ENCODE measurements at regions not wholly inside any gene's neighbourhood (a gene's known extent, or its start where the extent isn't known, plus 50 kb on each side); places are given as distances from the start of the nearest gene placed in this dataset.

DNA sequence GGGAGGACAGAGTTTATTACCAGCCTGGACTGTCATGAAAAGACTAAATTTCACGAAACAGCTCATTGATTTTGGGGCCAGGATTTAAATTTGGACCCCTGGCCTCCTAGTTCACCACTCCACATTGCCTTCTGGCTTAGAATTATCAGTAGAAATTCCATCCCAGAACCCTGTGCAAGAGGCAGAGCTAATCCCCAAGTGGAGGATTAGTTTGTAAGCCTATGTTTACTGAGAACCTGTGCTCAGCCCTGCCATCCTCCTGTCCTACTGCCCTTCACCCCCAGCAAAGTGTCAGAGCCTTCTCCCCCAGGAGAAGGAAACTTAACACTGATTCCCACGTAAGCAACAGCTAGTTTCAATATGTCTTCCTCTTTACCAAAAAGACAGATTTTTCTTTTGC lies 99.4 kb downstream of the SST start:
- Mint-ChIP-seq H3K27ac (no peak overlapping the region), H3K36me3 (ENCODE audit: low read depth) (no peaks in the 10 kb centered on the region), H3K4me3 (no peak overlapping the region), H3K27me3 (peaks cover 22% of the 10 kb centered on the region), H3K4me1 (no peaks in the 10 kb centered on the region), H3K9me3 (no peaks in the 10 kb centered on the region)
- ChIA-PET CTCF (interaction anchor here (2.2 kb wide), 1 partner anchor 109 kb away, joined by 7 read pairs; no protein-coding TSS in a partner anchor), POLR2A (no interaction called here)
- no peak for DNase-seq

DNA sequence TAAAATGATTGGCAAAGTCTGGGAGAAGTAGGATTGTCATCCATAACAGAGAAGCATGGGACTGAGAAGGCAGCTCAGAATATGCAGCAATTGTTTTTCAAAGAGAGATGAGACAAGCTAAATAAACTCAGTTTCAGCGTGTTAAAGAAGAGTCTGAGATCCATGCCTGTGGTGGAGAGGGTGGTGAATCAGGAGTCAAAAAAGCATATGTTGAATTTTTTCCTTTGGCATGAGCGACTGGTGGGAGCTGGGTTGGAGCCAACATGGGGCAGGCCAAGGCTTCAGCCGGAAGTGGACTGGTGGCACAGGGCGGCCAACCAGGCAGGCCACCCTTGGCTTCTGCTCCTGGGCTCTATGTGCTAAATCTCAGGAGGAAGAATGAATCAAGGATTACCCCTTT lies 102.0 kb downstream of the SST start:
- ChIA-PET POLR2A (no interaction called here), CTCF (interaction anchor here (1.0 kb wide), 1 partner anchor 248 kb away, joined by 3 read pairs; no protein-coding TSS in a partner anchor)
- H3K4me3 Mint-ChIP-seq: no peak overlapping the region
- H3K27ac Mint-ChIP-seq: no peak overlapping the region
- H3K4me1 Mint-ChIP-seq: no peaks in the 10 kb centered on the region
- H3K9me3 Mint-ChIP-seq: no peaks in the 10 kb centered on the region
- no peak for DNase-seq
- H3K27me3 Mint-ChIP-seq: peaks cover 25% of the 10 kb centered on the region
- no peaks in the 10 kb centered on the region for H3K36me3 Mint-ChIP-seq (ENCODE audit: low read depth)

DNA sequence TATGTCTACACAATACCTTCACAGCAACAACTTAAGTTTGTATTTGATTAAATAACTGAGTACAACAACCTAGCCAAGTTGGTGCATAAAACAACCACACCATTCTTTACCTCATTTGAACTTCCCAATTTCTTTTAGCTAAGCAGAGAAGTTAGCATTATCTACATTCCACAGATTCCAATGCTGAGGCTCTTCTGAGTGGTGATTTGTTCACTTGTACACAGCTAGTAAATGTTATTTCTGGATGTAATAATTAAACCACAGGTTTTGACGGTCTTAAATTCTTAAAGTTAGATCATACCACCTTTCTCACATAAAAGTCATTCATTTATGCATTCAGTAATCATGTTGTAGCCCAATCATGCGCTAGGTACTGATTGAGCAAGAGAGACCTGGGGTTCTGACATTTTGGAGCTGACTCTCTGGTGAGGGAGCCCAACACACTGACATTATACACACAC lies 102.5 kb downstream of the SST start:
- H3K27me3 Mint-ChIP-seq: peaks cover 24% of the 10 kb centered on the region
- no peak overlapping the region for H3K4me3 Mint-ChIP-seq
- ChIA-PET POLR2A (no interaction called here), CTCF (interaction anchor here (1.0 kb wide), 1 partner anchor 248 kb away, joined by 3 read pairs; no protein-coding TSS in a partner anchor)
- no peaks in the 10 kb centered on the region for H3K4me1 Mint-ChIP-seq
- H3K27ac Mint-ChIP-seq: no peak overlapping the region
- no peak for DNase-seq
- no peaks in the 10 kb centered on the region for H3K36me3 Mint-ChIP-seq (ENCODE audit: low read depth)
- no peaks in the 10 kb centered on the region for H3K9me3 Mint-ChIP-seq

DNA sequence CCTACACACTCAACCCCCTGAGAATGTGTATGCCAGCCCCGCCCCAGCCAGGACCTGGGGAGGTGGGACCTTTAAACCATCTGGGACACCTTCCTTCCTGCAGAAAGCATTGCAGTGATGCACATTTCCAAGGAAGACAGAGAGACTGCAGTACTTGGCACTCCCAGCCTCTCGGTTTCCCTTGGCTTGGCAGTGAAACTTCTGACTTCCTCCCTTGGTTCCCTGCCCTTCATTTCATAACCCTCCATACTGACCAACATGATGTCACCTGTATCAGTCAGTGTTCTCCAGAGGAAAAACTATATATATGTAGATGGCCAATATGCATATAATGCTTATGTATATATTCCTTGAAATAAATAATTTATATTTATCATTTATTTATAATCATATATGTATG lies 103.2 kb downstream of the SST start:
- Mint-ChIP-seq H3K27ac (no peak overlapping the region), H3K4me3 (no peak overlapping the region), H3K27me3 (peaks cover 24% of the 10 kb centered on the region), H3K4me1 (no peaks in the 10 kb centered on the region), H3K36me3 (ENCODE audit: low read depth) (no peaks in the 10 kb centered on the region), H3K9me3 (no peaks in the 10 kb centered on the region)
- no peak for DNase-seq
- ChIA-PET POLR2A (no interaction called here), CTCF (interaction anchor here (1.0 kb wide), 1 partner anchor 247 kb away, joined by 3 read pairs; no protein-coding TSS in a partner anchor)

DNA sequence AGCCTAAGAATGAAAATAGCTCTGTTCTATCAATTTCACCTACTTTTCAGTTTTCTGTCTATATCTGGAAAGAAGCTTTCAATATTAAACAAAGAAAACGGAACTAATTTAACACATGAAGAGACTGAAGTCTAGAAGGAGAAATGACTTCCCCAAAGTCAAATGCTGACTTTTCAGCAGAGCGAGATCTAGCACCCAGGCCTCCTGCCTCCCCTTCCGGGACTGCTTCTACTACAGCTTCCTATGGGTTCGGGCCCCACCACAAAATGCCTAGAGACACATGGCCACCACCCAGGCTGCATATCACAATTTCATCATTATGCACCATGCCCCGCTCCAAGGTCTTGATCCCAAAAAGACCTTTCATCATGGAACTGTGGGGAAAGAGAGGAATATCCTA lies 104.5 kb downstream of the SST start:
- H3K36me3 Mint-ChIP-seq (ENCODE audit: low read depth): no peaks in the 10 kb centered on the region
- POLR2A ChIA-PET: no interaction called here
- no peak overlapping the region for H3K4me3 Mint-ChIP-seq
- no peaks in the 10 kb centered on the region for H3K4me1 Mint-ChIP-seq
- H3K27me3 Mint-ChIP-seq: peaks cover 18% of the 10 kb centered on the region
- CTCF ChIA-PET: no interaction called here
- H3K27ac Mint-ChIP-seq: no peak overlapping the region
- no peak for DNase-seq
- no peaks in the 10 kb centered on the region for H3K9me3 Mint-ChIP-seq

DNA sequence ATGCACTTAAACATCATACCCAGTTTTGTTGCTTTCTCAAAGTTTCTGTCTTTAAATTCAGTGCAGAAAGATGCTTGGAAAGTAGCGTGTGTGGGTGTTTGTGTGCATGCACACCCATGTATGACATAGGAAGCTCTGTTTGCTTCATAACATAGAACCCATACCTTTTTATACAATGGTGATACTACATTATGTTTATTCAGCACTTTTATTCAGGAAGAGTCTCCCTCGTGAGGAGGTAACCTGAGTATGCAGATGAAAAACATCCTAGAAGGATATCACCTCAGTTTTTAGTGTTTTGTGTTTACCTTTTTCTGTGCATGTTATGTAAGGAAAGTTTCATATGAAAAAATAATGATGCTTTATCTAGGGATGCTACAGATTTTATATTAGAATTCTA lies 111.2 kb downstream of the SST start:
- POLR2A ChIA-PET: no interaction called here
- Mint-ChIP-seq H3K27ac (no peak overlapping the region), H3K4me1 (no peaks in the 10 kb centered on the region), H3K4me3 (no peak overlapping the region), H3K9me3 (no peaks in the 10 kb centered on the region), H3K36me3 (ENCODE audit: low read depth) (no peaks in the 10 kb centered on the region), H3K27me3 (peaks cover 12% of the 10 kb centered on the region)
- CTCF ChIA-PET: no interaction called here
- DNase-seq: no peak

DNA sequence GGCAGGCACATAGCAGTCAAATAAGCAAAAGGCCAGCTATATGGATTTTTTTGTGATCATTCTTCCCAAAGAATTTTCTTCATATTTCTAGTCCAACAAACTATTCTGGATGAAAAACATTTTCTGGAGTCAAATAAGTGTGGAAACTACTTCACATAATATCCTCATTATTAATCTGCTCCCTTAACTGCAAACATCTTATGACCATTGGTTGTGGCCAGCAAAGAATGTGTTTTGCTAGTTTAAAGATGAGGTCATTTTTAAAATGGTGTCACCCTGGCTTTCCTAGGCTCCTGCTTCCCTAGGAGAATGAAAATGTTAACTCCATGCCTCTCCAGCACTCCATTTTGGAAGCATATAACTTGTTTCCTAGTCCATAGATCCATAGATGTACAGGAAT lies 118.8 kb downstream of the SST start:
- ChIA-PET CTCF (no interaction called here), POLR2A (no interaction called here)
- H3K4me1 Mint-ChIP-seq: no peaks in the 10 kb centered on the region
- H3K4me3 Mint-ChIP-seq: no peak overlapping the region
- H3K27me3 Mint-ChIP-seq: peaks cover 20% of the 10 kb centered on the region
- DNase-seq: no peak
- no peak overlapping the region for H3K27ac Mint-ChIP-seq
- no peaks in the 10 kb centered on the region for H3K36me3 Mint-ChIP-seq (ENCODE audit: low read depth)
- H3K9me3 Mint-ChIP-seq: no peaks in the 10 kb centered on the region

DNA sequence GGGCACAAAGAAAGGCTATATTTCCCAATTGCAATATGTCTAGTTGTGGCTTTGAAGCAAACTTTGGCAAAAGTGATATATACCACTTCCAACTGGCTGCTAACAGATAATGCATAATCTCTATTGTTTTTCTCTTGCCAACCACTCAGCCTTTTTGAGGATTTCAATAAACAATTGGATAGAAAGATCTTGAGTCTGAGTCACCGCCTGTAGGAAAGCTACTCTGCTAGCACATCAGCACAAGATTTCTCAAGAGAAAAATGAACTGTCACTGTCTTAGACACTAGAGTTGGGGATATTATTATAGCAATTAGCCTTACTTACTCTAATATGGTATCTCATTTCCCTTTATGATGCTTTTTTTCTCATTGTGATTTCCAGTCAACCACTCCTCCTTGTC lies 119.7 kb downstream of the SST start:
- peaks cover 20% of the 10 kb centered on the region for H3K27me3 Mint-ChIP-seq
- no peak overlapping the region for H3K27ac Mint-ChIP-seq
- H3K4me1 Mint-ChIP-seq: no peaks in the 10 kb centered on the region
- no peak overlapping the region for H3K4me3 Mint-ChIP-seq
- H3K36me3 Mint-ChIP-seq (ENCODE audit: low read depth): no peaks in the 10 kb centered on the region
- DNase-seq: no peak
- CTCF ChIA-PET: no interaction called here
- H3K9me3 Mint-ChIP-seq: no peaks in the 10 kb centered on the region
- POLR2A ChIA-PET: no interaction called here

DNA sequence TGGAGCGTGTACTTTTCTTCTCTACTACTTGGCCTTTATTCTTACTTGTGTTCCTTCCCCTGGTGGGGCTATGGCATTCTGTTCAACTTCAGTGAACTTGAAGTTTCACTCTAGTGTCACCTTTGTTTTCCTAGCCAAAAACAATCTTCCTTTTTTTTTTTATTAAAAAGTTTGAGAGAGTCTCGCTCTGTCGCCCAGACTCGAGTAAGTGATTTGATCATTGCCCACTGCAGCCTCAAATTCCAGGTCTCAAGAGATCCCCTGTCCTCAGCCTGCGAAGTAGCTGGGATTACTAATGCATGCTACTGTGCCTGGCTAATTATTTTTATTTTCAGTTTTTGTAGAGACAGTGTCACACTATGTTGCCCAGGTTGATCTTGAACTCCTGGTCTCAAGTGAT lies 124.8 kb downstream of the SST start:
- no peaks in the 10 kb centered on the region for H3K36me3 Mint-ChIP-seq (ENCODE audit: low read depth)
- ChIA-PET CTCF (no interaction called here), POLR2A (no interaction called here)
- H3K27ac Mint-ChIP-seq: no peak overlapping the region
- no peak for DNase-seq
- H3K9me3 Mint-ChIP-seq: no peaks in the 10 kb centered on the region
- H3K4me1 Mint-ChIP-seq: no peaks in the 10 kb centered on the region
- H3K4me3 Mint-ChIP-seq: no peak overlapping the region
- peaks cover 17% of the 10 kb centered on the region for H3K27me3 Mint-ChIP-seq

DNA sequence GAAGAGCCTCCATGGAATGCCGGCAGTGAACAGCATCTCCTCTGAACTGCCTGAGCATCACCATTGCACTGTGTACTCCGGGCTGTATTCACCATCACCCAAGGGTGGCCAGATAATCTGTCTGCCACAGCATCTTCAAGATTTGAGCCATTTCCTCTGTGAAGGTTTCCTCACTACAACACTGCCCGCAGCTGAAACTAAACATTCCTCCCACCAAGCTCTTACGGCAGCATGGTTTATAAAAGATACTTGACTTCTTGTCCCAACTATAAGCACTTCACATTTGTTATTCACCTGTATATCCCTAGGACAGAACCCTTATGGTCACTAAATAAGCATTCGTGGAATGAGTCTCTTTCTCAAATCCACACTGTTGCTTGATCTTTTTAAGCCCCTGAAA lies 125.9 kb downstream of the SST start:
- Mint-ChIP-seq H3K36me3 (ENCODE audit: low read depth) (no peaks in the 10 kb centered on the region), H3K4me1 (no peaks in the 10 kb centered on the region), H3K27ac (no peak overlapping the region), H3K9me3 (no peaks in the 10 kb centered on the region), H3K27me3 (peaks cover 11% of the 10 kb centered on the region), H3K4me3 (no peak overlapping the region)
- POLR2A ChIA-PET: no interaction called here
- DNase-seq: no peak
- CTCF ChIA-PET: no interaction called here

DNA sequence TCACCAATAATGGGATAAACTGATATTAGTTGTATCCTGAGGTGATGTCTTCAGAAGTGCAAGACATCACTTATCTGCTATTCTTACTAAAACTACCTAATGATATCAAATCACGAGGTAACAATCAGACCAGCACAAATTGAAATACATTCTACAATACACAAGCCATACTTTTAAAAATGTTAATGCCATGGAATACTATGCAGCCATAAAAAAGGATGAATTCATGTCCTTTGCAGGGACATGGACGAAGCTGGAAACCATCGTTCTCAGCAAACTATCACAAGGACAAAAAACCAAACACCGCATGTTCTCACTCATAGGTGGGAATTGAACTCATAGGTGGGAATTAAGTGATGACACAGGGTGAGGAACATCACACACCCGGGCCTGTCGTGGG lies 129.3 kb downstream of the SST start:
- H3K4me1 Mint-ChIP-seq: no peaks in the 10 kb centered on the region
- CTCF ChIA-PET: no interaction called here
- H3K27ac Mint-ChIP-seq: no peak overlapping the region
- H3K9me3 Mint-ChIP-seq: no peaks in the 10 kb centered on the region
- POLR2A ChIA-PET: no interaction called here
- H3K36me3 Mint-ChIP-seq (ENCODE audit: low read depth): no peaks in the 10 kb centered on the region
- H3K4me3 Mint-ChIP-seq: no peak overlapping the region
- DNase-seq: no peak
- H3K27me3 Mint-ChIP-seq: peaks cover 10% of the 10 kb centered on the region

DNA sequence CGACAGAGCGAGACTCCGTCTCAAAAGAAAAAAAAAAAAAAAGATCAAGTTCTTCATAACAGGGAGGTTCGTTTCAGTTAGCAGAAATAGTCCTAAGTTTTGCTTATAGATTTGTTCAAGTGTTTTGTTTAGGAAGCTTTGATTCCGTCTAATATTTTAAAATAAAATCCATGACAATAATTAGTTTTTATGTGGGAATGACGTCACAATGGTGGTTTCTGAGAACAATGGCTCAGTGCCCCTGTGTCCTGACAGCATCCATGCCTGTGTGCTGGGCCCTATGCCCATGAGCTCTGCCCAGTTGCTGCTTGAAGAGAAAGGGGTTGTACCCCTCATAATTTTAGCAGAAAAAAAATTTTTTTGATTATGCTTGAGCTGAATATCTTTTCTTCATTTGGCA lies 134.0 kb downstream of the SST start:
- no peak for DNase-seq
- CTCF ChIA-PET: no interaction called here
- Mint-ChIP-seq H3K36me3 (ENCODE audit: low read depth) (no peaks in the 10 kb centered on the region), H3K27ac (no peak overlapping the region), H3K4me3 (no peak overlapping the region), H3K4me1 (no peaks in the 10 kb centered on the region), H3K9me3 (no peaks in the 10 kb centered on the region), H3K27me3 (peaks cover 16% of the 10 kb centered on the region)
- POLR2A ChIA-PET: no interaction called here

DNA sequence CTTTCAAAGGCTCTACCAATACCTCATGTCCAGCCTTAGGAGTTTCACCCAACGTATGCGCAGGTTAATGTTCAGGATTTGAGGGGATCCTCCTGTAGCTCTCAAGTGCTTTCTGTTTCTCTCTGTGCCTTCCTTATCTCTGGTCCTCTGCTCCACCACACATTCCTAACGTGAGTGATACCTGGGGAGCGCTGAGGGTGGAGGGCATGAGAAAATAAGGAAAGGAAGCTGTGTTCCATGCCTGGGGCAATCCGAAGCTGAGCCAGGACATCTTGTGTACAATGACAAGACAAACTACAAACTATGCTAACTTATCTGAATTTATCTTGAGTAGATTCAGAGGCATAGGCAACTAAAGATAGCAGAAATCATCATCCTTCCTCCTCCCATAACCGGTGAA lies 136.4 kb downstream of the SST start:
- DNase-seq: no peak
- no peaks in the 10 kb centered on the region for H3K4me1 Mint-ChIP-seq
- H3K36me3 Mint-ChIP-seq (ENCODE audit: low read depth): no peaks in the 10 kb centered on the region
- no peaks in the 10 kb centered on the region for H3K9me3 Mint-ChIP-seq
- no peak overlapping the region for H3K4me3 Mint-ChIP-seq
- POLR2A ChIA-PET: no interaction called here
- no peak overlapping the region for H3K27ac Mint-ChIP-seq
- peaks cover 22% of the 10 kb centered on the region for H3K27me3 Mint-ChIP-seq
- CTCF ChIA-PET: no interaction called here

DNA sequence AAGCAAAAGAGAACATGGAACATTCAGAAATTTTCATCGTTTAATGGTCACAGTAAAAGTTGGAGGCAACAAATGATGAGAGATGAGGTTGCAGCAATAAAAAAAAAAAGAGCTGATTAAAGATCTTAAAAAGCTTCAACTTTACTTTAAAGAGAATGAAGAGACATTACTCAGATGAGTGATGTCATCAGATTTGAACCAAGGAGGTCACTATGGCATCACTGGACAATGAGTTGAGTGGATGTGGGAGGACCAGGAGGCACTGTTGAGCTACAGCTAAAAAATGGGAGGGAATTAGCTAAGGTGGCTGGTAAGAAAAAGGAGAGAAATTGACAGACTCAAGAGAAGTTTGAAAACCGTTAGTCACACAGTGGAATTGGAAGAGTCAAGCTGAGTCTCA lies 138.4 kb downstream of the SST start:
- Mint-ChIP-seq H3K4me3 (no peak overlapping the region), H3K4me1 (no peaks in the 10 kb centered on the region), H3K27me3 (peaks cover 22% of the 10 kb centered on the region), H3K27ac (no peak overlapping the region), H3K9me3 (no peaks in the 10 kb centered on the region), H3K36me3 (ENCODE audit: low read depth) (no peaks in the 10 kb centered on the region)
- DNase-seq: no peak
- ChIA-PET CTCF (no interaction called here), POLR2A (no interaction called here)

DNA sequence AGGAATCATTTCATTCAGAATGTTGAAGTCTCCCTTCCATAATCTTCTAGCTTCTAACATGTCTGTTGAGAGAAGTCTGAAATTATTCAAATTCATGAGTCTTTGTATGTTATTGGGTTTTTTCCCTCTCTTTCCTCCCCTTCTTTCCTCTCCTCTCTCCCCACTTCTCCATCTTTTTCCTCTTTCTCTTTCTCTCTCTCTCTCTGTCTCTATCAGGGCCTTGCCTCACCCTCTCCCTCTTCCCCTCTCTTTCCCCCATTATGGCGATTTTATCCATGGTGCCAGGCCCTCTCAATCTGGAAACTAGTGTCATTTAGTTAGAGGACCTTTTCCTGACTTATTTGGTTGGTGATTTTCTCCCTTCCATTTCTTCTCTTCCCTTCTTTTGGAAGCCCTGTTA lies 147.3 kb downstream of the SST start:
- H3K27me3 Mint-ChIP-seq: peaks cover 4% of the 10 kb centered on the region
- POLR2A ChIA-PET: no interaction called here
- no peaks in the 10 kb centered on the region for H3K9me3 Mint-ChIP-seq
- CTCF ChIA-PET: no interaction called here
- no peak overlapping the region for H3K27ac Mint-ChIP-seq
- no peak overlapping the region for H3K4me3 Mint-ChIP-seq
- no peaks in the 10 kb centered on the region for H3K4me1 Mint-ChIP-seq
- H3K36me3 Mint-ChIP-seq (ENCODE audit: low read depth): no peaks in the 10 kb centered on the region
- DNase-seq: no peak
